GM18858 (cell line): ENCODE measurements at regions not wholly inside any gene's neighbourhood (a gene's known extent, or its start where the extent isn't known, plus 50 kb on each side); places are given as distances from the start of the nearest gene placed in this dataset.

ENCODE experiments used
- ATAC-seq: cut with Tn5 transposase; IDR thresholded peaks from one replicate; pipeline ENCODE4 v1.9.1; 2021; ENCODE audit not compliant: unreplicated experiment

- ATAC-seq = no peak
These were observed 303.6 kb downstream of the SAMD5 start for GRCh38 chr6:147811913-147812629.

DNA sequence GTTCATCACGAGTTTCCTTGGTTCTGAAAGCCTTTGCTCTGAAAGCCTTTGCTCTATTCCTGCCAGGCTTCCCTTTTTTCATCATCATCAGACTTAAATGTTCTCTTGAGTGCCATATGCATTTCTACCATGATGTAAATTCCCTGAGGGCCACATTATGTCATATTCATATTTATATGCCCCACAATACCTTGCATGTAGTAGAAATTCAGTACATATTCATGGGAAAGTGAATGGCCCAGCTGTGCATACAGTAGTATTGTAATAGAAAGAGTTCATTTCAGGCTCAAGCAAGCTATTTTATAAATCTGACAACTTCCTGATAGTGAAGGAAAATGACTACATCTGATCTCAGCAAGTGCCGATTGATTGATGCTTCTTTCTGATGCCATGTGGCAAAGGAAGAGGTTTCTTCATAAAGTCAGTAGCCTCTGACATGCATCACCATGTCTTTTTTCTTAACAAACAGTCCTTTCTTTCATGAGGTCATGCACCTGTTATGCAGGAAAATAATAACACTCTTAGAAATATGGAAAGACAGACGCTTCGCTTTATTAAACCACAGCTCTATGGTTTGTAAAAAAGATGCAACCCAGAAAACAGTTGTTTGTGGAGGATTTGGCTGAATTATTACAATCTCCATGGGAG, 308.7 kb downstream of the SAMD5 start:
- no peak for ATAC-seq

GRCh38 chr6:147820520-147820919, 312.0 kb downstream of the SAMD5 start:
- ATAC-seq = no peak

- no peak for ATAC-seq
These were observed 312.9 kb downstream of the SAMD5 start for GRCh38 chr6:147821295-147821897.

- no peak for ATAC-seq
These were observed 315.4 kb downstream of the SAMD5 start for GRCh38 chr6:147823936-147824335.

- no peak for ATAC-seq
These were observed 317.4 kb downstream of the SAMD5 start for GRCh38 chr6:147825848-147826247.

GRCh38 chr6:147826698-147827097, 318.2 kb downstream of the SAMD5 start:
- no peak for ATAC-seq

DNA sequence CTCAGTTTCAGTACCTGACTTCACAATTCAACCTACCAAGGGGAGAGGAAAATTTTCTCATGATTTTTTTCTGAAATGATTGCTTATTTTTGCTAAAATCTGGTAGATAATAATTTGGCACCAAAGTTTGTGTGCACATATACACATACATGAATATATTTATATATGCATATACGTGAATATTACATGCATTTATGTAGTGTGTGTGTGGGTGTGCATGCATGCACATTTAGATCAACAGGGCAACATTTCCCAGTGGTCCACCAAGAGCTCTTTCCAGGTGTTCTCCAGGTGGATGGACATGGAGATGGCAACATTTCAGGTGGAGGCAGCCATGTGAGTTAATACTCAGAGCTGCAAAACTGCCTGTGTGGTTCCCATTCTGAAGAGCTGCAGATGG, 320.9 kb downstream of the SAMD5 start:
- no peak for ATAC-seq

DNA sequence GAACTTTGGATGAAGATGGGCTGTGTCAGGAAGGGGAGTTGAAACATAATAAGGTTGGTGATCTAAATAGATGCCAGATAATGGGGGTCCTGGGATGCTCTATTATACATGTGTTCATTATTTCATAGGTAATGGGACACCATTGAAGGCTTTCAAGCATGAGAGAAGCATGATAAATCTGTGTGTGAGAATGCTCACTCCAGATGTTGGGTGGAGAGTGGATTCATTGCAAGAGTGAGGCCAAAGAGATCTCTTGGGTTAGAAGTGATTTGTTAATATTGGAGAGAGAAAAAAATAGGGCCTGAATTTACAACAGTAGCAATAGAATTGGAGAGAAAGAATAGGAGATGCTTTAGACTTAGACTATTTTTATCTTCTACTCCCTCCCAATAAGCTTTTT, 321.3 kb downstream of the SAMD5 start:
- ATAC-seq = no peak

DNA sequence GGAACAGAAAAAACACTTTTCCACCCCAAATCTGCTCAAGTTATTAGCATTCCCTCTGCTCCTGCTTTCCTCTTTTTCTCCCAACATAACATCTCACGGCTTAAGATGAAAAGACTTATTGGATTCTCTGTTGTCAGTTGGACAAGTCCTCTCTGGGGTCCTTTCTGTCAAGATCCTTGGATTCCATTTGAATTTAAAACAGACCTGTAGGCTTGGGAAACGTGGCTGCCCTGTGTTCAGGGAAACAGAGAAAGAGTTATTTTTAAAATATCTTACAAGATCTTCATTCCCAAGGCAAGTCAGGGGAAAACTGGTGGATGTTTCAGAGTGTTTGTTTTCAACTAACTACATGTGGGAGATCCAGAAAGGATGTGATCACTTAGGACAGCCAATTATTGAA, 322.9 kb downstream of the SAMD5 start:
- ATAC-seq = no peak

DNA sequence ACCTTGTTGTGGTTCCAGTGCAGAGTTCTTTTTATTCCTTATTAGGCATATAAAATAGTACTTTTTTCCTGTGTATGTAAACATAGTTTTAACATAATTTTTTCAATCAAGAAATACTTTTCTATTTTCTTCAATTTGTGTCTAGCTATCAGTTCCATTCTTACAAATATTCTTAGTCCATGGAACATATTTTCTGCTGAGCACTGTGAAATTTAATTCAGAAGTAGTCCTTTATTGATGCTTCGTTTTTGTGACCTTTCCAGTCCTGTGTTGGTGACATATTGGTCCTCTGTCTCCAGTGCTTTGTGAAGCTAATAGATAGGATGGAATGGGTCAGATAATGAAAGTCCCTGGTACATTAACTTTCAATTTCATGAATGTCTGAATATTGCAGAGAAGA, 325.1 kb downstream of the SAMD5 start:
- no peak for ATAC-seq

GRCh38 chr6:147834084-147834776, 325.7 kb downstream of the SAMD5 start:
- ATAC-seq = no peak

DNA sequence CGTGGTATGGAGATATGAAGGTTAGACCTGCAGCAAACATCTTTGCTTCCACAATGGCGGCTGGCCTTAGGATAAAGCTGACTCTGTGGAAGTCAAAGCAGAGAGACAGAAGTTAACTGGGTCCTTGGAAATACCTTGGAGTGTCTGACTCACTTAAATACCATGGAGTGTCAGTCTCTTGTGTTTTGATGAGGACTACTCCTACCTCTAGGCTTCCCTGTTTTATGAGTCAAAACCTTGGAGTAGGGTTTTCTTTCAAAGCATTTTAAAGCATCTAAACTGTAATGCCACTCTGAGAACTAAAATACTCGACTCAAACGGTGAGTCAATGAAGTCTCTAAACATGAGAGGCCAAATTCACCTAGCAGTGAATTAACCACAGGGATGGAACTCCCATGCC, 329.1 kb downstream of the SAMD5 start:
- no peak for ATAC-seq

DNA sequence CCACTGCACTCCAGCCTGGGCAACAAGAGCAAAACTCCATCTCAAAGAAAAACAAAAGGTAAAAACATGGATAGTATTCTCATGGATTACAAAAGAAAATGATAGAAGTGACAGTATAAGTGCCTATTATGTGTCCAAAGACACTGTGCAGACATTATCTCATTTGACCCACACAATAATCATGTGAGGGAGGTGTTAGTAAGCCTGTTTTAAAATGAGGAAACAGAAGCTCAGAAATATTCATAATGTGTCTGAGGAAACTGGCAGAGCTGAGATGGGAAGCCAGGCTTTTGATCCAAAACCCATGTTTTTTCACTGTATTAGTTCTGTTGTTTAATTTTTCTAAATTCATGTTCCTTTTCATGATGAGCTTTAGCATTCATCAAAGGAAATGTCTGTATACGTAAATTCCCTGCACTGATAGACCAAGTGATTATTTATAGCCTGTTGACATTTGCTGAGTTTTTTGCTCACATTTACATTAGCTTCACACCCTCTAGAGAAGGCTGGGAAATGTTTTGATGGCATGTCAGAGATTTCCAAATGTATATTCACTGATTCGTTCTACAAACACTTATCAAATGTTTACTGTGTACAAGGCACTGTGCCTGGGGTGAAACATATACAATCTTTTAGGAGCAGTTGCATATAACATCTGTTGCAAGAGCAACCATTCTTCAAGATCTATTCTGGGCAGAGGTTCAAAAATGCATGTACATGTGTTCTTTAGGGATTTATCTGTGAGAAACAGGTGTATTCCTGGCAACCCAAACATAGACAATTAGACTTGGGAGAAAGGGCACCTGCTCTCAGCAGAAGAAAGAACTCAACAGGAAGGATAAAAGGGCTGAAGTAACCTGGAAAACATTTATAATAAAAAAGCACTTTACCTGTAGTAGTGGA, 331.5 kb downstream of the SAMD5 start:
- ATAC-seq = no peak

DNA sequence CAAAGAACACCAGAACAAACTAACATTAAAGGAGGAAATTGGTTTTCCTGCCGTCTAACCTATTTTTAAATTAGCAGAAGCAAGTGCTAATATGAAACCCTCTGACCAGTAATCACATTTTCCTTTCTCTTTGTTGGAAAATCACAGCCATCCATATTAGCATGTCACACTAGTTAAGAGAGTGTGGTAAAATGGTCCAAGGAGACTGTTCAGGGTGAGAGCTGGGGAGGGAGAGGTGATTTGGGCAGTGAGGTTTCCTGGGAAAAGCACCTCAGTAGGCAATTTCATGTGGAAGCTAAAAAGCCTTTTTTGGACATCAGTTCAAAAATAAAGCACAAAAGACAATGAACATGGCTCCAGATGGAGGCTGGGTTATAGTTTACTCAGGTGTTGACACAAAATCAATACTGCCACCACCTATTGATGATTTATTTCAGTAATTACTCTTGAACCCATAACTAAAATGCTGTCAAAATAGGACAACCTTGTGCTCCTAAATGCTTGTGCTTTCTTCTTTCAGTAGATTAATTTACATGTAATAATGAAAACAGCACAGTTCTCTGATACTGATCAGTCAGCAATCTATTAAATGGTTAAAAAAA, 333.2 kb downstream of the SAMD5 start:
- no peak for ATAC-seq

DNA sequence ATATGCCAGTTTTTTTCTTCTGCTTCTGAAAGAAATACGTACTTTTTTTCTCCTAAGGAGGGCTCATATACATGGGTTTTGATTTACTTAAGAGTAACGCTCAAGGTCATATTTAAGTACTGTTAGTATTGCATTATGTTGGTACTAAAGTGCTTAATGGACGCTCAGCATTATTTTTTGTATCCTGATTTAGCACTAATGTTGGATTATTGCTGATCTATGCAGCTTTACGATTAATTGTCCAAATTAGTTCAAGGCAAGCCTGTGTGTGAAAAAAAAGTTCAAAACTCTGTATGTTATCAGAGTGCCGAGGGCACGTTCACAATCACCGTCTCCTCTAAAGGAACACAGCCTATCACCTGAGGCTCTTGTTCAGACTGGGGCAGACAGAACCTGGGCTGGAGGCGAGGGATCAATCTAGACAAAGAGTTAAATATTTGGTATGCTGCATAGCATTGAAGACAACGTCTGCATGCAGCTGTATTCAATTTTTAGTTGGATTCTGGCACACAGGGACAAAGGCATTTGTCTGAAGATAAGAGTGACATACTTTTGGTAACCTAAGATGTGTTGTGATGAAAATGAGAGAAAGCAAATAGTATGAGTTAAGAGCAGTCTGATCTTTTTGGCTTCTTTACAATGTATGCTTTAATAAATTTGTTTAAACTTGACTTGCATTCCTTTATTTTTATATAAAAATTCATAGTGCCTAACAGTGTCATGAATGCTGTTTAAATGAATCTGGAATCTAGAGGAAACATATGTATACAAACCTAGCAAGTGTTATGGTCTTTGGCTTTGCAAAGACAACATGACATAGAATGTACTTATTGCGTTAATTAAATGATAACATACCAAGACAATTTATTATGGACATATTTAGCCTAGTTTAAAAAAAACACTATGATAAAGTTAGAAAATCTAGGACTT, 341.2 kb downstream of the SAMD5 start:
- ATAC-seq = no peak

- ATAC-seq = no peak
These were observed 344.3 kb downstream of the SAMD5 start for GRCh38 chr6:147852772-147853171.

GRCh38 chr6:147853574-147853973, 345.1 kb downstream of the SAMD5 start:
- no peak for ATAC-seq

DNA sequence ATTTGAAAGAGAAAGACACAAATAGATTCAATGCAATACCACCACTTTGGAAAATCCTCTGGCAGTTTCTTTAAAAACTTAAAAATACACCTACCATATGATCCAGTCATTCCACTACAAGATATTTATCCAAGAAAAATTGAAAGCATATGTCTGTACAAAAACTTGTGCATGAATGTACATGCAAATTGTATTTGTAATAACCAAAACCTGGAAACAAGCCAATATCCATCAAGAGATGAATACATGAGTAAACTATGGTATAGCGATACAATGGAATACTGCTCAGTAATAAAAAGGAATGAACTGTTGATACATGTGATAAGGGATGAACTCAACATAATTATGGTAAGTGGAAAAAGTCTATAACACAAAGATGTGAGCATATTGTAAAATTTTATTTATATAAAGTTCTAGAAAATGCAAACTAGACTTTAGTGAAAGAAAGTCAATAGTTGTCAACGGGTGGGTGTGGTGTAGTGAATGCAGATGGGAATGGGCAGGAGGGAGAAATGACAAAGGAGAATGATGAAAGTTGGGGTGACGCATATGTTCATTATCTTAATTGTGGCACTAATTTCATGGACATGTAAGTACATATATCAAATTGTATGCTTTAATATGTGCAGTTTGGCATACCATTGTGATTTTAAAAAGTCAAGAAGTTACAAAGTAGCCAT, 347.5 kb downstream of the SAMD5 start:
- no peak for ATAC-seq
